B cell (primary cell): ENCODE measurements at regions not wholly inside any gene's neighbourhood (a gene's known extent, or its start where the extent isn't known, plus 50 kb on each side); places are given as distances from the start of the nearest gene placed in this dataset.
"Not testable (repeated sequence)": the region's sequence is repeated elsewhere in the genome, so short reads cannot be mapped to it uniquely, and the experiment has no call there.

Experiments used
- ATAC-seq: fragments of 200-7000 bp; cut with Tn5 transposase; one replicate; pipeline ENCODE4 v1.10.0; 2021; ENCODE audit warnings: low read depth, mild to moderate bottlenecking, moderate number of reproducible peaks, moderate library complexity
- CTCF ChIA-PET: fragments of 350-600 bp; sonication (Branson Sonifier 250); formaldehyde crosslinking; loops from one replicate; lab custom pipeline; 2021; ENCODE audit warnings: antibody characterized with exemption, inconsistent platforms; lab: Charles Lee
- POLR2A ChIA-PET: fragments of 350-600 bp; sonication (Branson Sonifier 250); formaldehyde crosslinking; loops from one replicate; lab custom pipeline; 2021; ENCODE audit warnings: antibody characterized with exemption; lab: Charles Lee
- DNase-seq: peaks from one replicate; pipeline ENCODE4 v3.0.0; 2013
- H2AFZ ChIP-seq: 2 replicates; pipeline ENCODE4 v1.6.1; 2012; ENCODE audit warnings: mild to moderate bottlenecking, low read depth, low read length; ENCODE audit not compliant: insufficient read depth, poor library complexity, severe bottlenecking
- H3K27ac ChIP-seq, 2 donors: 1 replicate in 1 of 2; 2 replicates in 1 of 2; pipeline ENCODE4 v1.5.1; 2012 to 2013; ENCODE audit warnings: low read length in 2 of 2, mild to moderate bottlenecking in 2 of 2, moderate library complexity in 1 of 2
- H3K27me3 ChIP-seq, 4 experiments: fragments of 200-600 bp in 1 of 4; sonication (generic) in 1 of 4; replicated peaks in 1 of 4; 1 replicate in 2 of 4; 2 replicates in 2 of 4; pipeline versions ENCODE4 v1.6.1 to v1.7.0; 2013 to 2016; ENCODE audit warnings: low read length in 3 of 4, mild to moderate bottlenecking in 2 of 4, mixed read lengths in 1 of 4, moderate library complexity in 1 of 4; ENCODE audit not compliant: insufficient read depth in 4 of 4, control insufficient read depth in 3 of 4; ENCODE audit errors: control extremely low read depth in 1 of 4
- H3K36me3 ChIP-seq, 2 experiments: replicated peaks in 1 of 2; 1 replicate in 1 of 2; 2 replicates in 1 of 2; pipeline versions ENCODE4 v1.6.1 to v1.7.1; 2013; ENCODE audit warnings: low read length in 1 of 2; ENCODE audit not compliant: insufficient read depth in 2 of 2, control insufficient read depth in 1 of 2; ENCODE audit errors: control extremely low read depth in 1 of 2, extremely low read depth in 1 of 2
- H3K4me1 ChIP-seq, 2 donors: fragments of 200-600 bp in 1 of 2; sonication (generic) in 1 of 2; 1 replicate in 1 of 2; 2 replicates in 1 of 2; pipeline versions ENCODE4 v1.5.1 to v1.6.1; 2013 to 2017; ENCODE audit warnings: low read length in 2 of 2; ENCODE audit not compliant: control insufficient read depth in 2 of 2, insufficient read depth in 2 of 2
- H3K4me2 ChIP-seq: replicated peaks from 2 replicates; pipeline ENCODE3; 2012; ENCODE audit warnings: mild to moderate bottlenecking, low read depth, low read length; ENCODE audit not compliant: poor library complexity, severe bottlenecking
- H3K4me3 ChIP-seq, 5 experiments: fragments of 200-600 bp in 1 of 5; sonication (generic) in 1 of 5; 1 replicate in 3 of 5; 2 replicates in 2 of 5; pipeline versions ENCODE4 v1.5.1 to v1.7.0; 2011 to 2016; ENCODE audit warnings: low read length in 4 of 5, mild to moderate bottlenecking in 4 of 5, low read depth in 2 of 5, control low read depth in 1 of 5, moderate library complexity in 1 of 5; ENCODE audit not compliant: insufficient read depth in 1 of 5; ENCODE audit errors: control extremely low read depth in 1 of 5, extremely low read depth in 1 of 5
- H3K79me2 ChIP-seq: fragments of 200-600 bp; sonication (generic); one replicate; pipeline ENCODE4 v1.6.0; 2016; ENCODE audit warnings: low read length; ENCODE audit not compliant: control insufficient read depth, insufficient read depth
- H3K9ac ChIP-seq: fragments of 200-600 bp; sonication (generic); 2 replicates; pipeline ENCODE4 v1.6.1; 2017; ENCODE audit warnings: mild to moderate bottlenecking, low read length, moderate library complexity
- H3K9me3 ChIP-seq, 3 donors: one replicate each; pipeline versions ENCODE4 v1.6.1 to v1.7.1; 2013; ENCODE audit warnings: low read length in 2 of 3; ENCODE audit not compliant: control insufficient read depth in 2 of 3, insufficient read depth in 1 of 3; ENCODE audit errors: control extremely low read depth in 1 of 3
- H4K20me1 ChIP-seq: 2 replicates; pipeline ENCODE4 v1.6.0; 2012; ENCODE audit warnings: mild to moderate bottlenecking, low read length; ENCODE audit not compliant: insufficient read depth, control insufficient read depth, poor library complexity, severe bottlenecking
- H3K27ac Mint-ChIP-seq: one replicate; pipeline ENCODE4 v1.8.0; 2021; ENCODE audit warnings: mixed read lengths
- H3K27me3 Mint-ChIP-seq: one replicate; pipeline ENCODE4 v1.8.0; 2021; ENCODE audit warnings: mixed read lengths
- H3K4me1 Mint-ChIP-seq: one replicate; pipeline ENCODE4 v1.8.0; 2021; ENCODE audit warnings: mixed read lengths
- H3K4me3 Mint-ChIP-seq: one replicate; pipeline ENCODE4 v1.8.0; 2021; ENCODE audit warnings: mixed read lengths
- H3K9me3 Mint-ChIP-seq: one replicate; pipeline ENCODE4 v1.8.0; 2022; ENCODE audit warnings: mixed read lengths; ENCODE audit not compliant: insufficient read depth
- WGBS: methylation state at CpG from one replicate; pipeline ENCODE4 v1.1.5; 2013; ENCODE audit warnings: missing lambda C conversion rate; ENCODE audit not compliant: insufficient coverage; 5-methylcytosine and 5-hydroxymethylcytosine counted together
- intact Hi-C: fragments of 100-400 bp; cut with micrococcal nuclease; formaldehyde crosslinking; loops from one replicate; pipeline ENCODE4 v1.10.0; 2022

DNA sequence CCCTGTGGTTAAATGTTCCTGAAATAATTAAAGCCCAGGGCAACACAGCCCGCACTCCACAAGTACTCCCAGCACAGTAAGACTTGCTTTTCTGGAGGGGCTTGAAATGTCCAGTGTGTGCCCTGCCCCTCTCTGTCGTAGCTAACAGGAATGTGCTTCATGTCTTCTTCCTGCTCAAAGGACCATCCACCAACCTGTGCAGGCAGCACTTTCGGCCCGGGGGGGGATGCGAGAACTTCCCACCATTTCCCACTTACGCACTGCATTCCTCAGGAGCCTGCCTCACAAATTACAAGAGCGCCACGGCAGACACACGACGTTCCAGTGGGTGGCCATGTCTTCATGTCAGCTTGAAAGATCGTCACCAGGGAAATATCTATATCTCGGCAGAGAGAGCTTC lies 70.3 kb upstream of the CLEC6A start:
- H3K9me3 ChIP-seq, POLR2A ChIA-PET, H3K4me2 ChIP-seq, H3K9me3 Mint-ChIP-seq, H3K4me3 ChIP-seq, H3K4me1 Mint-ChIP-seq, H3K27ac ChIP-seq, H2AFZ ChIP-seq, H3K79me2 ChIP-seq, DNase-seq, H4K20me1 ChIP-seq, intact Hi-C loops, H3K4me1 ChIP-seq, H3K36me3 ChIP-seq, H3K4me3 Mint-ChIP-seq, ATAC-seq, H3K27ac Mint-ChIP-seq, H3K9ac ChIP-seq, CTCF ChIA-PET, H3K27me3 ChIP-seq: not testable (repeated sequence)
- WGBS = no CpG with 5 or more reads among the region's 12 CpGs
- H3K27me3 Mint-ChIP-seq = peaks cover 17% of the 10 kb centered on the region

DNA sequence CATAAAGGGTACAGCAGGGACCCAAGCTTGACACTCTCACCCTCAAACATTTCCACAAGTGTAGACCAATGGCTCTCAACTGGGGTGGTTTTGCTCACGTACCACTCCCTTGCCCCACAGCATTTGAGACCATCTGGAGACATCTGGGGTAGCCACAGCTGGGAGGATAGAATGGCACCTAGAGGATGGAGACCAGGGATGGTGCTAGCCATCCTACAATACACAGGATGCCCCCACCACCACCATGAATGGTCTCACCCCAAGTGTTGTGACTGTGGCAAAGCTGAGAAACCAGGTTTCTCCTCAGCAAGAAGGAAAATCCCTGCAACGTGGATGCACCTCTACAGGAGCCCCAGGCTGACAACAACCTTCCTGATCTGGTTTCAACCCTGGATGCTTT lies 69.1 kb upstream of the CLEC6A start:
- H3K9me3 Mint-ChIP-seq, H3K4me2 ChIP-seq, H3K4me3 ChIP-seq, H3K4me1 Mint-ChIP-seq, H4K20me1 ChIP-seq, intact Hi-C loops, H3K79me2 ChIP-seq, H3K27ac Mint-ChIP-seq, H3K27ac ChIP-seq, CTCF ChIA-PET, POLR2A ChIA-PET, H2AFZ ChIP-seq, ATAC-seq, H3K4me1 ChIP-seq, H3K4me3 Mint-ChIP-seq, DNase-seq, H3K36me3 ChIP-seq, H3K9me3 ChIP-seq, H3K27me3 ChIP-seq, H3K9ac ChIP-seq: not testable (repeated sequence)
- WGBS = no CpG with 5 or more reads among the region's 2 CpGs
- peaks cover 14% of the 10 kb centered on the region for H3K27me3 Mint-ChIP-seq

DNA sequence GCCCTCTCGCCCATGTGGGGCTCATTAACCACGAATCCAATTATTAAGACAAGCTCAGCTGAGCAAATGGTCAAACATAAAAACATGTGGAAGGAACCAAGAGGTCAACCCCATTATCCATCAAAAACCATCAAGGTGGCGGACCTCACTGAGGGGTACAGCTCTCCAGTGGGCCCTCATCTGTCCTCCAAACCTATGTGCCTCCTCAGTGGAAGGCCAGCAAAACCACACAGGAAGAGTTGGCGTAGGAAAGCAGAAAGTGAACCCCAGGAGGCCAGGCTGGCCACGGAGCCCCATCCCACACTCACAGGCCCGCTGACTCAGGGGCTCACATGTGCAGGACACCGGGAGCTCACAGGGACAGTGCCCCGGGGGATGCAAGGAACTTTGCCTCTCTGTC lies 66.5 kb upstream of the CLEC6A start:
- H3K27ac Mint-ChIP-seq, DNase-seq, ATAC-seq, H3K9me3 Mint-ChIP-seq, H3K27ac ChIP-seq, H3K9ac ChIP-seq, H2AFZ ChIP-seq, H3K4me2 ChIP-seq, H3K4me1 ChIP-seq, H3K79me2 ChIP-seq, H3K9me3 ChIP-seq, CTCF ChIA-PET, H3K4me3 ChIP-seq, H3K36me3 ChIP-seq, intact Hi-C loops, H4K20me1 ChIP-seq, H3K4me1 Mint-ChIP-seq, POLR2A ChIA-PET, H3K27me3 ChIP-seq: not testable (repeated sequence)
- Mint-ChIP-seq H3K27me3 (peaks cover 19% of the 10 kb centered on the region), H3K4me3 (peak overlapping the region; percentile 50)
- 54% methylated on average over 4 of the region's 8 CpGs for WGBS
